DOHH2 (cell line): ENCODE measurements at regions not wholly inside any gene's neighbourhood (a gene's known extent, or its start where the extent isn't known, plus 50 kb on each side); places are given as distances from the start of the nearest gene placed in this dataset.

ENCODE experiments used
- H3F3A ChIP-seq: fragments of 200-600 bp; sonication (generic), shearing (Covaris generic); 2 replicates; pipeline ENCODE4 v1.6.0; 2016; ENCODE audit warnings: antibody characterized with exemption, mild to moderate bottlenecking; ENCODE audit not compliant: control insufficient read depth, insufficient read depth
- H3K27ac ChIP-seq: fragments of 200-600 bp; sonication (generic); 2 replicates; pipeline ENCODE4 v1.5.1; 2014; ENCODE audit warnings: low read depth, mild to moderate bottlenecking, low read length, moderate library complexity
- H3K27me3 ChIP-seq: fragments of 200-600 bp; sonication (generic); 2 replicates; pipeline ENCODE4 v1.6.1; 2014; ENCODE audit warnings: mild to moderate bottlenecking, low read length, mixed read lengths; ENCODE audit not compliant: control insufficient read depth
- H3K36me3 ChIP-seq: fragments of 200-600 bp; sonication (generic); 2 replicates; pipeline ENCODE4 v1.6.1; 2014; ENCODE audit warnings: mild to moderate bottlenecking, low read length, moderate library complexity, mixed read lengths; ENCODE audit not compliant: control insufficient read depth
- H3K4me1 ChIP-seq: fragments of 200-600 bp; sonication (generic); 2 replicates; pipeline ENCODE4 v1.6.1; 2014; ENCODE audit warnings: mild to moderate bottlenecking, low read length, mixed read lengths; ENCODE audit not compliant: control insufficient read depth
- H3K4me2 ChIP-seq: fragments of 200-600 bp; sonication (generic); 2 replicates; pipeline ENCODE4 v1.6.0; 2014; ENCODE audit warnings: mild to moderate bottlenecking, low read length, moderate library complexity
- H3K4me3 ChIP-seq: fragments of 200-600 bp; sonication (generic); 2 replicates; pipeline ENCODE4 v1.5.1; 2014; ENCODE audit warnings: mild to moderate bottlenecking, low read length, mixed read lengths
- H3K79me2 ChIP-seq: fragments of 200-600 bp; sonication (generic); 2 replicates; pipeline ENCODE4 v1.6.1; 2014; ENCODE audit warnings: mild to moderate bottlenecking, low read length, mixed read lengths; ENCODE audit not compliant: control insufficient read depth
- H3K9me2 ChIP-seq: fragments of 200-600 bp; sonication (generic); replicated peaks from 2 replicates; pipeline ENCODE4 v1.6.1; 2014; ENCODE audit warnings: mild to moderate bottlenecking, low read length, mixed read lengths; ENCODE audit not compliant: control insufficient read depth
- H3K9me3 ChIP-seq: fragments of 200-600 bp; sonication (generic); 2 replicates; pipeline ENCODE4 v1.6.1; 2014; ENCODE audit warnings: antibody characterized with exemption, low read length, mixed read lengths; ENCODE audit not compliant: control insufficient read depth, insufficient read depth
- H4K20me1 ChIP-seq: fragments of 200-600 bp; sonication (generic); 2 replicates; pipeline ENCODE4 v1.6.0; 2014; ENCODE audit warnings: low read depth, mild to moderate bottlenecking, antibody characterized with exemption, low read length, moderate library complexity; ENCODE audit not compliant: control insufficient read depth, insufficient read depth
- CTCF ChIP-seq: fragments of 200-600 bp; sonication (generic); IDR thresholded peaks from one replicate; pipeline ENCODE4 v1.5.1; 2014; ENCODE audit warnings: antibody characterized with exemption, mild to moderate bottlenecking, low read depth, low read length; ENCODE audit not compliant: poor library complexity, severe bottlenecking
- EZH2phosphoT487 ChIP-seq: fragments of 200-600 bp; sonication (generic); IDR thresholded peaks from 2 replicates; pipeline ENCODE4 v1.6.1; 2017; ENCODE audit warnings: borderline replicate concordance, mild to moderate bottlenecking, antibody characterized with exemption, low read length, moderate library complexity, mixed read lengths

DNA sequence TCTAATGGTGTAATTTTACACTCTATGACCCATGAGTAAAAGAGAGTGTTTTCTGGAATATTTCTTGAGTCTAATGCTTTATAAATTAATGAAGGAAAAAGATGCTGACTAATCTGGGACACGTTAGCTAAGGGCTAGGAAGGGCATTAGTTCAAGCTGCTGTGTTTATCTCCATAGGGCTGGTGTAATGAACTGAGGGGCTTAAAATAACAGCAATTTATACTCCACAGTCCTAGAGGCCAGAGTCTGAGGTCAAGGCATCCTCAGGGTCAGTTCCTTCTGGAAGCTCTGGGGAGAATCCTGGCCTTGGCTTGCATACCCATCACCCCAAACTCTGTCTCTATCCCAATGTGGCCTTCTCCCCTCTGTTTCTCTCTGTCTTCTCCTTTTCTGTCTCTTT is 105.2 kb upstream of the PFKP start:
- no peak overlapping the region for H3K4me3 ChIP-seq
- no peaks in the 10 kb centered on the region for H3K27me3 ChIP-seq
- no peak overlapping the region for H3K4me2 ChIP-seq
- no peaks in the 10 kb centered on the region for H3K9me3 ChIP-seq
- TF ChIP-seq CTCF (no peak), EZH2phosphoT487 (no peak)
- H3K27ac ChIP-seq = no peak overlapping the region
- H3K79me2 ChIP-seq = no peaks in the 10 kb centered on the region
- no peaks in the 10 kb centered on the region for H3K4me1 ChIP-seq
- H3F3A ChIP-seq = no peaks in the 10 kb centered on the region
- no peaks in the 10 kb centered on the region for H3K36me3 ChIP-seq
- H3K9me2 ChIP-seq = no peaks in the 10 kb centered on the region
- no peaks in the 10 kb centered on the region for H4K20me1 ChIP-seq

GRCh38 chr10:2958659-2959058 is 108.7 kb upstream of the PFKP start:
- Histone ChIP-seq H3K4me2 (no peak overlapping the region), H3K79me2 (no peaks in the 10 kb centered on the region), H3K36me3 (no peaks in the 10 kb centered on the region), H4K20me1 (no peaks in the 10 kb centered on the region), H3K9me2 (no peaks in the 10 kb centered on the region), H3K4me1 (no peaks in the 10 kb centered on the region), H3K4me3 (no peak overlapping the region), H3K27ac (no peak overlapping the region), H3K27me3 (no peaks in the 10 kb centered on the region), H3F3A (no peaks in the 10 kb centered on the region), H3K9me3 (no peaks in the 10 kb centered on the region)
- TF ChIP-seq EZH2phosphoT487 = no peak

GRCh38 chr10:2957785-2958184 is 109.6 kb upstream of the PFKP start:
- TF ChIP-seq EZH2phosphoT487 (no peak), CTCF (no peak)
- H3K36me3 ChIP-seq = no peaks in the 10 kb centered on the region
- no peak overlapping the region for H3K4me3 ChIP-seq
- no peaks in the 10 kb centered on the region for H3K9me3 ChIP-seq
- no peaks in the 10 kb centered on the region for H4K20me1 ChIP-seq
- H3K4me1 ChIP-seq = no peaks in the 10 kb centered on the region
- no peak overlapping the region for H3K4me2 ChIP-seq
- H3F3A ChIP-seq = no peaks in the 10 kb centered on the region
- no peaks in the 10 kb centered on the region for H3K79me2 ChIP-seq
- H3K9me2 ChIP-seq = no peaks in the 10 kb centered on the region
- no peaks in the 10 kb centered on the region for H3K27me3 ChIP-seq
- H3K27ac ChIP-seq = no peak overlapping the region

- Histone ChIP-seq H3K9me3 (no peaks in the 10 kb centered on the region), H3K36me3 (no peaks in the 10 kb centered on the region), H3K27ac (no peak overlapping the region), H3K27me3 (no peaks in the 10 kb centered on the region), H3K79me2 (no peaks in the 10 kb centered on the region), H3K4me2 (no peak overlapping the region), H3F3A (no peaks in the 10 kb centered on the region), H3K9me2 (no peaks in the 10 kb centered on the region), H3K4me1 (no peaks in the 10 kb centered on the region), H3K4me3 (no peak overlapping the region), H4K20me1 (no peaks in the 10 kb centered on the region)
- no peak for TF ChIP-seq EZH2phosphoT487
- TF ChIP-seq CTCF = no peak
These were observed 112.3 kb upstream of the PFKP start for GRCh38 chr10:2955064-2955463.
